AG09319 (cell line): ENCODE measurements at regions not wholly inside any gene's neighbourhood (a gene's known extent, or its start where the extent isn't known, plus 50 kb on each side); places are given as distances from the start of the nearest gene placed in this dataset.

ENCODE experiments used
- DNase-seq: peaks from one replicate; pipeline ENCODE4 v3.0.0-alpha.2; 2010; ENCODE audit warnings: low read depth; ENCODE audit errors: extremely low read depth
- CTCF ChIP-seq: IDR thresholded peaks from 2 replicates; pipeline ENCODE4 v1.5.1; 2011; ENCODE audit warnings: low read depth, mild to moderate bottlenecking, inconsistent platforms, low read length, moderate library complexity

GRCh38 chr12:93079976-93080375, 150.9 kb upstream of the EEA1 start:
- no peak for TF ChIP-seq CTCF

GRCh38 chr12:93080452-93080851, 151.4 kb upstream of the EEA1 start:
- DNase-seq = no peak
- TF ChIP-seq CTCF = no peak

More at GRCh38 chr12:93079976-93080375, 150.9 kb upstream of the EEA1 start:
- DNase-seq = no peak

GRCh38 chr12:93080994-93081809, 152.1 kb upstream of the EEA1 start:
- DNase-seq = no peak
- no peak for TF ChIP-seq CTCF

GRCh38 chr12:93081810-93082165, 152.7 kb upstream of the EEA1 start:
- DNase-seq = no peak
- TF ChIP-seq CTCF = no peak

- no peak for DNase-seq
- TF ChIP-seq CTCF = no peak
Observed at GRCh38 chr12:93085383-93086287, 156.5 kb upstream of the EEA1 start.

- no peak for TF ChIP-seq CTCF
- no peak for DNase-seq
Observed at GRCh38 chr12:93086288-93086727, 157.2 kb upstream of the EEA1 start.
